ENCODE measurements at regions not wholly inside any gene's neighbourhood (a gene's known extent, or its start where the extent isn't known, plus 50 kb on each side); places are given as distances from the start of the nearest gene placed in this dataset.

DNA sequence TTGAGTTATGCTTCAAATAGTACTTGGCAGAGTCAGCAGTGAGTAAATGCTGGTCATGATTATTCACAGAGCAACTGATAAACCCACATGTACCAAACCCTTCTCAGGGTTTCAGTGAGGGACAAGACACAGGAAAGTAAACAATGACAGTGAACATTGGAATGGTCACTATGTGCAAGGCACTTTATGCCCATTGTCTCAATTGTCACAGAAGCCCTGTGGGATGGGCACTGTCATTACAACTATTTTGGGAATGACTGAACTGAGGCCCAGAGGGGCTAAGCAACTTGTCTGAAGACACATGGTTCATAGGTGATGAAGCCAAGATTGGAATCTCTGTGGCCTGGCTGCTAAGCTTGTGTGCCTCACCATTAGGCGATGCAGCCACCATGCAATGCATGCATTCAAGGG is 238.5 kb downstream of the RBM19 start:
- TF ChIP-seq, protein P1, sequence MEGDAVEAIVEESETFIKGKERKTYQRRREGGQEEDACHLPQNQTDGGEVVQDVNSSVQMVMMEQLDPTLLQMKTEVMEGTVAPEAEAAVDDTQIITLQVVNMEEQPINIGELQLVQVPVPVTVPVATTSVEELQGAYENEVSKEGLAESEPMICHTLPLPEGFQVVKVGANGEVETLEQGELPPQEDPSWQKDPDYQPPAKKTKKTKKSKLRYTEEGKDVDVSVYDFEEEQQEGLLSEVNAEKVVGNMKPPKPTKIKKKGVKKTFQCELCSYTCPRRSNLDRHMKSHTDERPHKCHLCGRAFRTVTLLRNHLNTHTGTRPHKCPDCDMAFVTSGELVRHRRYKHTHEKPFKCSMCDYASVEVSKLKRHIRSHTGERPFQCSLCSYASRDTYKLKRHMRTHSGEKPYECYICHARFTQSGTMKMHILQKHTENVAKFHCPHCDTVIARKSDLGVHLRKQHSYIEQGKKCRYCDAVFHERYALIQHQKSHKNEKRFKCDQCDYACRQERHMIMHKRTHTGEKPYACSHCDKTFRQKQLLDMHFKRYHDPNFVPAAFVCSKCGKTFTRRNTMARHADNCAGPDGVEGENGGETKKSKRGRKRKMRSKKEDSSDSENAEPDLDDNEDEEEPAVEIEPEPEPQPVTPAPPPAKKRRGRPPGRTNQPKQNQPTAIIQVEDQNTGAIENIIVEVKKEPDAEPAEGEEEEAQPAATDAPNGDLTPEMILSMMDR (IDR thresholded peaks at IDR 0.05; ENCODE audit: low read length) = no peak
- no peak for TF ChIP-seq EZH2 (IDR thresholded peaks at IDR 0.05; ENCODE audit: borderline replicate concordance, low read length)
